Adrenal gland (tissue), 9 donors: ENCODE measurements at regions not wholly inside any gene's neighbourhood (a gene's known extent, or its start where the extent isn't known, plus 50 kb on each side); places are given as distances from the start of the nearest gene placed in this dataset.

Experiments
- DNase-seq, 7 donors: peaks; one replicate each; pipeline ENCODE4 v3.0.0-alpha.2; 2019 to 2020
- H3K27ac ChIP-seq, 5 donors: fragments of 200-600 bp; sonication (generic) in 4 of 5; 1 replicate in 3 of 5; 2 replicates in 2 of 5; pipeline versions ENCODE4 v1.5.1 to v1.8.0; 2016 to 2020; ENCODE audit warnings: mild to moderate bottlenecking in 1 of 5
- H3K27me3 ChIP-seq: fragments of 200-600 bp; 2 replicates; pipeline ENCODE4 v1.8.0; 2021
- H3K36me3 ChIP-seq, 2 donors: fragments of 200-600 bp; replicated peaks in 1 of 2; 1 replicate in 1 of 2; 2 replicates in 1 of 2; pipeline versions ENCODE4 v1.5.1 to v1.8.0; 2018 to 2022
- H3K4me1 ChIP-seq, 2 donors: fragments of 200-600 bp; replicated peaks in 1 of 2; 1 replicate in 1 of 2; 2 replicates in 1 of 2; pipeline versions ENCODE4 v1.5.1 to v1.8.0; 2018 to 2021
- H3K4me3 ChIP-seq, 4 donors: fragments of 200-600 bp; sonication (generic) in 3 of 4; one replicate each; pipeline ENCODE4 v1.5.1; 2016 to 2018
- H3K9me3 ChIP-seq, 3 donors: fragments of 200-600 bp; sonication (generic) in 1 of 3; replicated peaks in 1 of 3; 1 replicate in 2 of 3; 2 replicates in 1 of 3; pipeline versions ENCODE4 v1.5.1 to v1.8.0; 2016 to 2021
- CTCF ChIP-seq, 6 experiments: fragments of 450-650 bp in 4 of 6; fragments of 200-600 bp in 2 of 6; sonication (generic) in 1 of 6; IDR thresholded peaks; 1 replicate in 5 of 6; 2 replicates in 1 of 6; pipeline versions ENCODE4 v1.5.1 to v1.8.0; 2016 to 2021; ENCODE audit warnings: antibody characterized with exemption in 6 of 6, mild to moderate bottlenecking in 2 of 6, moderate library complexity in 1 of 6
- POLR2A ChIP-seq, 2 donors: fragments of 450-650 bp; IDR thresholded peaks; one replicate each; pipeline ENCODE4 v1.6.1; 2017; ENCODE audit warnings: antibody characterized with exemption in 2 of 2, mild to moderate bottlenecking in 2 of 2, moderate library complexity in 1 of 2
- WGBS, 4 donors: extraction: QIAGEN DNeasy Blood & Tissue Kit in 2 of 4; methylation state at CpG; one replicate each; pipeline versions ENCODE4 v1.1.5 to v1.1.7; 2013 to 2017; 5-methylcytosine and 5-hydroxymethylcytosine counted together
- intact Hi-C, 2 donors: fragments of 100-400 bp; cut with DNase I; formaldehyde crosslinking; loops; one replicate each; pipeline versions ENCODE4 v1.14.1 to v1.15.0; 2022 to 2023
- donor health status: healthy with polysubstance abuse.
- donor health status: Bipolar disorder and iron deficiency.
- donor health status: DM: yes; HTN: yes; CAD: no.
- donor health status: DM: no; HTN: no; CAD: no.
- donor health status: DM: no; HTN: no; CAD: no.

- TF ChIP-seq POLR2A (IDR thresholded peaks at IDR 0.05): no peak
- no peak for TF ChIP-seq CTCF (IDR thresholded peaks at IDR 0.05)
- no peaks in the 10 kb centered on the region for H3K27me3 ChIP-seq
- no peak for DNase-seq
- H3K36me3 ChIP-seq: no peaks in the 10 kb centered on the region
- 64 to 67% (median 65%) methylated on average over 3 of the region's 3 CpGs for WGBS, 4 donors
- no peaks in the 10 kb centered on the region for H3K4me1 ChIP-seq
- H3K4me3 ChIP-seq: no peak overlapping the region
- H3K27ac ChIP-seq: no peak overlapping the region
- H3K9me3 ChIP-seq: no peaks in the 10 kb centered on the region
- intact Hi-C loops: no loop called here
Measured at GRCh38 chr9:18194316-18194715, 279.6 kb upstream of the ADAMTSL1 start.

GRCh38 chr9:18195223-18195622 lies 278.7 kb upstream of the ADAMTSL1 start:
- no peak overlapping the region for H3K4me3 ChIP-seq
- H3K36me3 ChIP-seq: no peaks in the 10 kb centered on the region
- no peaks in the 10 kb centered on the region for H3K4me1 ChIP-seq
- no peak for TF ChIP-seq POLR2A (IDR thresholded peaks at IDR 0.05)
- TF ChIP-seq CTCF (IDR thresholded peaks at IDR 0.05): no peak
- 72 to 88% (median 79%) methylated on average over 3 of the region's 3 CpGs for WGBS, 4 donors
- DNase-seq: no peak
- no peak overlapping the region for H3K27ac ChIP-seq
- no peaks in the 10 kb centered on the region for H3K9me3 ChIP-seq
- intact Hi-C loops: no loop called here
- H3K27me3 ChIP-seq: peaks cover 1% of the 10 kb centered on the region

- TF ChIP-seq POLR2A (IDR thresholded peaks at IDR 0.05): no peak
- no peak for TF ChIP-seq CTCF (IDR thresholded peaks at IDR 0.05)
- WGBS, 4 donors: 67 to 86% (median 82%) methylated on average over 3 to 4 of the region's 4 CpGs
- no peak overlapping the region for H3K27ac ChIP-seq
- DNase-seq: no peak
- H3K36me3 ChIP-seq: no peaks in the 10 kb centered on the region
- no peaks in the 10 kb centered on the region for H3K4me1 ChIP-seq
- H3K9me3 ChIP-seq: no peaks in the 10 kb centered on the region
- intact Hi-C loops: loop anchor here in 1 of 2 donors (10.0 kb wide), 1 partner anchor 678 kb away; no protein-coding TSS in a partner anchor
- H3K27me3 ChIP-seq: peaks cover 2% of the 10 kb centered on the region
- no peak overlapping the region for H3K4me3 ChIP-seq
Measured at GRCh38 chr9:18202924-18203323, 271.0 kb upstream of the ADAMTSL1 start.

- no peaks in the 10 kb centered on the region for H3K36me3 ChIP-seq
- no peaks in the 10 kb centered on the region for H3K4me1 ChIP-seq
- H3K27me3 ChIP-seq: no peaks in the 10 kb centered on the region
- intact Hi-C loops: loop anchor here (5.0 to 10.0 kb wide), 2 partner anchors 395 to 683 kb away; no protein-coding TSS in a partner anchor
- 85 to 88% (median 86%) methylated on average over 3 of the region's 3 CpGs for whole genome bisulfite sequencing, 4 donors
- TF ChIP-seq POLR2A (IDR thresholded peaks at IDR 0.05) (no peak), CTCF (IDR thresholded peaks at IDR 0.05) (no peak)
- H3K9me3 ChIP-seq: no peaks in the 10 kb centered on the region
- H3K27ac ChIP-seq: no peak overlapping the region
- H3K4me3 ChIP-seq: no peak overlapping the region
- DNase-seq: no peak
Measured at GRCh38 chr9:18207735-18208134, 266.2 kb upstream of the ADAMTSL1 start.
